ENCODE measurements at regions not wholly inside any gene's neighbourhood (a gene's known extent, or its start where the extent isn't known, plus 50 kb on each side); places are given as distances from the start of the nearest gene placed in this dataset.
A peak's percentile ranks its signal among the peaks of the same experiment; 100 is the strongest.

GRCh38 chr9:108489567-108489966 is 366.2 kb downstream of the ACTL7B start (continued):
- TF ChIP-seq ZBTB49 (CRISPR knock-in tag; IDR thresholded peaks at IDR 0.05; ENCODE audit: borderline replicate concordance): no peak
- TF ChIP-seq ZSCAN31 (CRISPR knock-in tag; IDR thresholded peaks at IDR 0.05; ENCODE audit: low read depth): no peak

- no peak for DNase-seq (ENCODE audit: low spot score)
- H3K9ac ChIP-seq (ENCODE audit: insufficient read depth, low read depth, low read length): no peak overlapping the region
- POLR2A ChIA-PET: no interaction called here
- intact Hi-C loops (cut with micrococcal nuclease; ENCODE audit: unreplicated experiment) (no loop called here), in situ Hi-C loops (cut with HindIII; ENCODE audit: extremely low pct_ligation_motif_present, low pct_unique_long_range_greater_than_20kb) (no loop called here)
- BruUV-seq (replicated peaks): no TSS peak
- no peak overlapping the region for H3K4me2 ChIP-seq (ENCODE audit: low read depth, low read length)
- H2AFZ ChIP-seq (ENCODE audit: low read length): no peak overlapping the region
- no peaks in the 10 kb centered on the region for H3K79me2 ChIP-seq (ENCODE audit: insufficient read depth, low read length)
- H4K20me1 ChIP-seq (ENCODE audit: insufficient read depth, low read length): no peaks in the 10 kb centered on the region
- no peaks in the 10 kb centered on the region for H3K36me3 ChIP-seq (replicated peaks in 1 of 2; ENCODE audit: control insufficient read depth in 1 of 2, insufficient read depth in 2 of 2, low read length in 2 of 2)
- no peak for ATAC-seq
- CTCF ChIA-PET (ENCODE audit: low intra/inter-chr PET ratio, low total read pairs): no interaction called here
- H3K9me3 ChIP-seq (ENCODE audit: low read length): no peaks in the 10 kb centered on the region
- H3K27me3 ChIP-seq (ENCODE audit: control insufficient read depth in 1 of 2, insufficient read depth in 2 of 2, low read length in 2 of 2): no peaks in the 10 kb centered on the region; a peak in 1 of 5 replicates
- FAIRE-seq: no peak
- no peak overlapping the region for H3K4me3 ChIP-seq (replicated peaks in 1 of 3; ENCODE audit: insufficient read depth in 1 of 3, low read depth in 2 of 3, low read length in 3 of 3)
- H3K27ac ChIP-seq (ENCODE audit: extremely low read length, insufficient read depth, low read length): no peak overlapping the region
- no peaks in the 10 kb centered on the region; the same call in 1 of the 2 replicates for H3K4me1 ChIP-seq (ENCODE audit: insufficient read depth, low read length)
- TF ChIP-seq ZNF317 (CRISPR knock-in tag; IDR thresholded peaks at IDR 0.05) (no peak), ZBTB25 (CRISPR knock-in tag; IDR thresholded peaks at IDR 0.05) (no peak), SMC3 (IDR thresholded peaks at IDR 0.05; ENCODE audit: low read length) (no peak), MAFK (conservative IDR thresholded peaks at IDR 0.05 in 1 of 2, IDR thresholded peaks at IDR 0.05 in 1 of 2; ENCODE audit: low read length in 2 of 2) (peak in 1 of 2 experiments; percentile 46; a peak in 2 of 4 replicates), MAFF (IDR thresholded peaks at IDR 0.05; ENCODE audit: low read depth, low read length) (peak; percentile 35; the same call in 1 of the 2 replicates), MEIS2 (CRISPR knock-in tag; IDR thresholded peaks at IDR 0.05) (no peak), ZSCAN25 (CRISPR knock-in tag; IDR thresholded peaks at IDR 0.05) (no peak), FOXP4 (CRISPR knock-in tag; IDR thresholded peaks at IDR 0.05) (no peak), ASH2L (IDR thresholded peaks at IDR 0.05; ENCODE audit: insufficient read length, low read depth, low read length) (no peak), CREBL2 (CRISPR knock-in tag; IDR thresholded peaks at IDR 0.05; ENCODE audit: borderline replicate concordance) (no peak), GFI1 (CRISPR knock-in tag; IDR thresholded peaks at IDR 0.05; ENCODE audit: borderline replicate concordance) (no peak), ETV6 (CRISPR knock-in tag; conservative IDR thresholded peaks at IDR 0.05) (no peak)
- WGBS (ENCODE audit: low lambda C conversion rate): 23% methylated on average over 2 of the region's 2 CpGs
These were observed 369.0 kb downstream of the ACTL7B start for GRCh38 chr9:108486831-108487230.

Data from HepG2 (cell line).